BLaER1 (cell line): ENCODE measurements at regions not wholly inside any gene's neighbourhood (a gene's known extent, or its start where the extent isn't known, plus 50 kb on each side); places are given as distances from the start of the nearest gene placed in this dataset.
A peak's percentile ranks its signal among the peaks of the same experiment; 100 is the strongest.

ENCODE experiments used
- H3K27ac ChIP-seq: shearing (Covaris generic); formaldehyde crosslinking; 2 replicates; pipeline ENCODE4 v1.8.1; 2022
- H3K27me3 ChIP-seq: shearing (Covaris generic); formaldehyde crosslinking; 2 replicates; pipeline ENCODE4 v1.8.1; 2022
- H3K36me3 ChIP-seq: shearing (Covaris generic); formaldehyde crosslinking; 2 replicates; pipeline ENCODE4 v1.8.1; 2022
- H3K4me1 ChIP-seq: shearing (Covaris generic); formaldehyde crosslinking; 2 replicates; pipeline ENCODE4 v1.8.1; 2022
- H3K4me2 ChIP-seq: shearing (Covaris generic); formaldehyde crosslinking; 2 replicates; pipeline ENCODE4 v1.8.1; 2022
- H3K4me3 ChIP-seq: shearing (Covaris generic); formaldehyde crosslinking; 2 replicates; pipeline ENCODE4 v1.8.1; 2022
- H3K9ac ChIP-seq: shearing (Covaris generic); formaldehyde crosslinking; 2 replicates; pipeline ENCODE4 v1.8.1; 2022
- H3K9me3 ChIP-seq: shearing (Covaris generic); formaldehyde crosslinking; 2 replicates; pipeline ENCODE4 v1.8.1; 2022
- H4K20me1 ChIP-seq: shearing (Covaris generic); formaldehyde crosslinking; 2 replicates; pipeline ENCODE4 v1.8.1; 2022
- Cebpa-rat ChIP-seq: shearing (Covaris generic); IDR thresholded peaks from 2 replicates; pipeline ENCODE4 v1.8.1; 2022

DNA sequence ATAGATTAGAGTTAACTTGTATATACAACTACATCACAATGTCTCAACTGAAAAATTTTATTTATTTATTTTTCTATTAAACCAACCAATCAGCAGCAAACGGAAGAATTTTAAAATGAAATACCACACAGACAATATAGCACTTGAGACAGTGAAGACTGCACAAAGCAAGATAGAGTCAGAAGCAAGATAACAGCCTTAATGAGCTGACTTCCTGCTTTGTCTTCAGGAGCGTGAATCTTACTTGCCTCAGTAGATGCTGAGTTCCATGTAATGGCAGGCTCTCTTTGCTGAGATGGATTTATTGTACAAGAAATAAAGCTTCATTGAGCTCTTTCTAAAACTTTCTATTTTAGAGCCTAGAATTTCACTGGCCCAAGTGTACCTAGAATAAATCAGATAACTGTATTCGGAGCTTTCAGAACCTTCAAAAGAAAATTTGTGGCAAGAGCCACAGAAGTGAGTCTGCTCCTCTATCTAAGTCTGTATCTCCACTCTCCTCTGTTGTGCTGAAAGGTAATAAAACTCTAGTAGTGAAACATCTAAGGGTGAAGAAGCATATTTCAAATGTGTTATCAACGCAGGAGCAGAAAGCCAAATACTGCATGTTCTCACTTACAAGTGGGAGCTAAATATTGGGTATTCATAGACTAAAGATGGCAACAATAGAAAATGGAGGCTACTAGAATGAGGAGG, 83.3 kb upstream of the ANKRD55 start:
- Histone ChIP-seq H3K27ac (no peak overlapping the region), H3K4me3 (no peak overlapping the region), H3K9ac (no peak overlapping the region), H3K4me1 (peaks cover 67% of the 10 kb centered on the region), H4K20me1 (no peaks in the 10 kb centered on the region), H3K9me3 (no peaks in the 10 kb centered on the region), H3K4me2 (peak overlapping the region; percentile 69), H3K27me3 (no peaks in the 10 kb centered on the region), H3K36me3 (no peaks in the 10 kb centered on the region)
- TF ChIP-seq Cebpa-rat: no peak

DNA sequence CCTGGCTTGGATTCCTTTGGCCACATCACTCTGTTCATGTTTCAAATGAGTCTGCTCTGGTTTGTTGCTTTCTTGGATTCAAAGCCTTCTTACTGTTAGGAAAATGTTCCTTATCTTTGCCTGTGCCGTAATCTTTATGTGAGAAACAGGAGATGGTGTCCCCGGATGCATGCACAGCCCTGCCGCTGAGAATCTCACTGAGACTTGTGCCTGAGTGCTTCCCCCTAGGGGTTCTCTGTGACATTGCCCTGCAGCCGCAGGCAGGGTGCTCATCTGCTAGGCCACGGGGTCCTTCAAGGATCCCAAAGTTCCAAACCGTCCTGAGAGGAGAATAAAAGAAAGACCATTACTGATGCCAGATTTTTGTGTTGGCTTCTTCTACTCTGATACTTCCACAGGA, 81.4 kb upstream of the ANKRD55 start:
- H3K4me2 ChIP-seq: no peak overlapping the region
- H3K4me3 ChIP-seq: no peak overlapping the region
- TF ChIP-seq Cebpa-rat: no peak
- H3K9ac ChIP-seq: no peak overlapping the region
- no peaks in the 10 kb centered on the region for H3K27me3 ChIP-seq
- peaks cover 48% of the 10 kb centered on the region for H3K4me1 ChIP-seq
- H3K9me3 ChIP-seq: peaks cover 8% of the 10 kb centered on the region; the same call in 1 of the 2 replicates
- H4K20me1 ChIP-seq: no peaks in the 10 kb centered on the region
- no peaks in the 10 kb centered on the region for H3K36me3 ChIP-seq
- no peak overlapping the region for H3K27ac ChIP-seq

DNA sequence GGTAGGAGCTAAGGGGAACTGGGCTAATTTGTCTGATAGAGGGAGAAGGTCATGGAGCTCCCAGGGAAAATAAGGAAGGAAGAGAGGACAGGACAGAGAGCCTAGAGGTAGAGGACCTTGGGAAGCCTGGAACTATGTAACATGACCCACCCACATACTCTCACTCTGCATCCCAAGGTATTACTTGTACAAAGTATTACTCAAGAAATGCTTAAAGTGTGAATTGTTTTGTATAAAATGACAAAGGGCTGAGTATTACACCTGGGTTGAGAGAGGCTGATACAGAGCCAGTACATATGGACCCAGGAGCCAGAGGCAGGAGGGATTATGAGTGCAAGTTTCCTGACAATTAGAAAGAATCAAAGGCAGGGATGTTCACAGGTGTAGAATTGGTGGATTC, 80.5 kb upstream of the ANKRD55 start:
- no peak overlapping the region for H3K4me3 ChIP-seq
- no peak overlapping the region for H3K9ac ChIP-seq
- H3K36me3 ChIP-seq: no peaks in the 10 kb centered on the region
- H3K4me2 ChIP-seq: no peak overlapping the region
- peaks cover 17% of the 10 kb centered on the region for H3K9me3 ChIP-seq
- H3K27ac ChIP-seq: no peak overlapping the region
- no peaks in the 10 kb centered on the region for H4K20me1 ChIP-seq
- H3K4me1 ChIP-seq: peaks cover 39% of the 10 kb centered on the region
- no peaks in the 10 kb centered on the region for H3K27me3 ChIP-seq
- TF ChIP-seq Cebpa-rat: no peak

DNA sequence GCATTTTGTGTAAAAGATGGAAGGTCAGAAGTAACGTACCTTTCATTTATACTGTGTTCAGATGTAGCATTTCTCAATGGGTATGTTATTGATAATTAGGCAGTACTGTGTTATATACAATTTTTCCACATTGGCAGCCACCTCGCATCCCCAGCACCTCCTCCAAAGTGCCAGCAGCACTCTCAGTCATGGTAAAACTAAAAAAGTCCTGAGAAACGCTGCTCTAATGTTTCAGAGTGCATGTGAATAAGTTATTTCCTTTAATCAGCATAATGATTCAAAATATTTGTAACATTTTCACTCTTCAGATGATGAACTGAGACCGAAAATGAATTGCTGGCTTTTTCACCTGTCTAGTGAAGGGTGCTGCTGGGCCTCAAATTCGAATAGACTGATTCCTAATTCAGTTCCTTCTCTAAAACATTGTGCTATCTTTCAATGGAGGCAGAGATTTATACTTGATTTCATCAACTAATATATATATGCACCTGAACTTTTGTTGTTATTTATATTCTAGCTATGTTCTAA, 79.9 kb upstream of the ANKRD55 start:
- no peak overlapping the region for H3K4me2 ChIP-seq
- no peak for TF ChIP-seq Cebpa-rat
- H3K4me1 ChIP-seq: peaks cover 33% of the 10 kb centered on the region

DNA sequence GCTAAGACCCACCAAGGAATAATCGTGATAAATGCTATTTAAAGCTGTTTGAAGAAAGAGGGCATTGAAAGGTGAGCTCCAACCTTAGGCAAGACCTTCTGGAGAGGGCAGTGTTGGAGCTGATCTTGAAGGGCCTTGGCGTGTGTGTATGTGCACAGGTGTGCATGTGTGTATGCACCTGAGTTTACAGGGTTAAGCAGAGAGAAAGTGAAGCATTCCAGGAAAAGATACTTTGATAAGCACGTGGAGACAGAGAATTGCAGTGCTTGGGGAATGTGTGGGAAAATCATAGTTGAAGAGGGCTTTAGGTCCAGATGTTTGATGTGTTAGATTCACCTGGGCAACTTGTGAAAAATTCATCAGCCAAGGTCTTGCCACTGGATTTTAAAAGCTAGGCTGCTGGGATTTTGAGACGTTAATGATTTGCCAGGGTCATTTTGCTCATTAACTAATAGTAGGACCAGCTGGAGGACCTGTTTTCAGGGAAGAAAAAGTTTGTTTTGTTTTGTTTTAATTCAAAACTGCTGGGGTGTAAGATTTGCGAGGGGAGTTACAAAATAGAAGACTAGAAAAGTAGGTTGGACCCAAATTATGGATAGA, 78.3 kb upstream of the ANKRD55 start:
- Histone ChIP-seq H3K9me3 (peaks cover 39% of the 10 kb centered on the region), H3K27ac (no peak overlapping the region), H3K4me1 (peaks cover 17% of the 10 kb centered on the region), H3K27me3 (no peaks in the 10 kb centered on the region), H4K20me1 (no peaks in the 10 kb centered on the region), H3K4me3 (no peak overlapping the region), H3K36me3 (no peaks in the 10 kb centered on the region), H3K9ac (no peak overlapping the region), H3K4me2 (no peak overlapping the region)
- TF ChIP-seq Cebpa-rat: no peak

More for the DNA sequence above, 79.9 kb upstream of the ANKRD55 start:
- no peak overlapping the region for H3K4me3 ChIP-seq
- peaks cover 22% of the 10 kb centered on the region for H3K9me3 ChIP-seq
- no peaks in the 10 kb centered on the region for H4K20me1 ChIP-seq
- no peak overlapping the region for H3K9ac ChIP-seq
- H3K27ac ChIP-seq: no peak overlapping the region
- H3K27me3 ChIP-seq: no peaks in the 10 kb centered on the region
- no peaks in the 10 kb centered on the region for H3K36me3 ChIP-seq

DNA sequence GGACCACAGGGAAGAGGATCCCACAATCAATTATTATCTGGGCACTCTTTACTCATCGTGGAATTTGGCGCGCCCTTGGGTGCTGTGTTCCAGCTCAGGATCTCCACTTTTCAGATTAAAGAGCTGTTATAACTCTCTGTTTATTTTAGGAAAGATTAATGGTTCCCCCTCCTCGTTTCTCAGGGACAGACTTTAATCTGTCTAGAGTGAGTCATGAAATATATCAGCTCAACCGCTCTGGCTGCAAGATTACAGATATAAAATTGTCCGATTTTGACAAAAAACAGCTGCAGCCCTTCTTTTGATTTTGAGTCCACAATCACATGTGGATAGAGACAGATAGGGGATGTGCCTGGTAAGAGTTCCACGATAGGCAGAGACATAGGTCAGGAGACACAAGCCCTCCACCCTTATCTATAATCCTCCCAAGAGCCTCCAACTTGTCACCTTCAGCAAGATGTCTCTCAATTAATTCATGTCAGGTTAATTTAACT, 77.6 kb upstream of the ANKRD55 start:
- Histone ChIP-seq H3K4me3 (no peak overlapping the region), H3K4me1 (peaks cover 10% of the 10 kb centered on the region), H3K36me3 (no peaks in the 10 kb centered on the region), H3K27me3 (no peaks in the 10 kb centered on the region), H3K27ac (no peak overlapping the region), H3K9ac (no peak overlapping the region), H3K9me3 (peaks cover 45% of the 10 kb centered on the region), H4K20me1 (no peaks in the 10 kb centered on the region), H3K4me2 (no peak overlapping the region)
- TF ChIP-seq Cebpa-rat: no peak

DNA sequence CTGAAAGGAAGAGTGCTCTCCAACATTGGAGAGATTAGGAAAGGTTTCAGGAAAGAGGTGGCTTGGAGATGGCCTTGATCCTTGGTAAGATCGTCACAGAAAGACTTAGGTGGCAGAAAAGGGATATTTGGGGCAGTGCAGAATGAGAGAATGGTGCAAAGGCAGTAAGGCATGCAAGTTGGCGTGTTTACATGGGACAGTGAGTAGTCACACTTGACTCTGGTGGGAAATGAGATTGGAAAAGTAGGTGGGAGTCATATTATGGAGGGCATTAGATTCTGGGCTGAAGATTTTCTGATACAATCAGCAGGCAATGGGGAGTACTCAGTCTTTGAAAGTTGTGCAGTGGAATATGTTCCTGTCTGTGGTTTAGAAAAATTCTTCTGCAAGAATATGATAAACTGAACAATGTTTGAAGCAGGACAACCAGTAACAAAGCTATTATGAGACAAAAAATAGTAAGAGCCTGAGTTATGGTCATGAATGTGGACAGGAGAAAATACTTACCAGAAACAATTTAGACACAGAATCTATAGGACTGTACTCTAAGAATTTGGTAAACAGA, 76.2 kb upstream of the ANKRD55 start:
- Histone ChIP-seq H3K4me2 (no peak overlapping the region), H3K4me1 (peaks cover 9% of the 10 kb centered on the region), H3K27ac (no peak overlapping the region), H3K36me3 (no peaks in the 10 kb centered on the region), H4K20me1 (no peaks in the 10 kb centered on the region), H3K9me3 (peaks cover 55% of the 10 kb centered on the region), H3K9ac (no peak overlapping the region), H3K27me3 (no peaks in the 10 kb centered on the region), H3K4me3 (no peak overlapping the region)
- no peak for TF ChIP-seq Cebpa-rat

DNA sequence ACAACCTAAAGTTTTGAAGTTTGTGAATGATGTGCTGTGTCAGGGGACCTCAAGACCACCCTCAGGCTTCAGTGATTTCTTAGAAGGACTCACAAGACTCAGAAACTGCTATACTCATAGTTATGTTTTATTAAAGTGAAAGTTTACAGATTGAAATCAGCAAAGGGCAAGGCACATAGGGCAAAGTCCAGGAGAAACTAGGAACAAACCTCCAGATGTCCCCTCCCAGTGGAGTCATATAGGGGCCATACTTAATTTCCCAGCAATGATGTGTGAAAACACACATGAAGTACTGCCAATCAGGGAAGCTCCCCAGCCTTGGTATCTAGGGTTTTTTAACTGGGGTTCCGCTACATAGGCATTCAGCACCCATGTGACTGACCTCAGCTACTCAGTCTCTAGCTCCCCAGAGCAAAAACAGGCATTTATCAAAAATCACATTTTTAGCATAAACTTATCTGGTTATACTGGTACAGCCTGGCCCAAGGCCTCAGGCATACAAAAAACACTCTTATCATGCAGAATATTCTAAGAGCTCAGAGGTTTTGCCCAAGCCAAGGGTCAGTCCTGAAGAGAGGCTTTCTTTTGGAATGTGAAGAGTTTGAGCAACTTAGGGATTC, 74.7 kb upstream of the ANKRD55 start:
- no peak overlapping the region for H3K27ac ChIP-seq
- H3K9ac ChIP-seq: no peak overlapping the region
- peaks cover 9% of the 10 kb centered on the region for H3K4me1 ChIP-seq
- H3K9me3 ChIP-seq: peaks cover 55% of the 10 kb centered on the region
- TF ChIP-seq Cebpa-rat: no peak
- no peak overlapping the region for H3K4me2 ChIP-seq
- H4K20me1 ChIP-seq: no peaks in the 10 kb centered on the region
- H3K27me3 ChIP-seq: no peaks in the 10 kb centered on the region
- H3K36me3 ChIP-seq: no peaks in the 10 kb centered on the region
- no peak overlapping the region for H3K4me3 ChIP-seq

DNA sequence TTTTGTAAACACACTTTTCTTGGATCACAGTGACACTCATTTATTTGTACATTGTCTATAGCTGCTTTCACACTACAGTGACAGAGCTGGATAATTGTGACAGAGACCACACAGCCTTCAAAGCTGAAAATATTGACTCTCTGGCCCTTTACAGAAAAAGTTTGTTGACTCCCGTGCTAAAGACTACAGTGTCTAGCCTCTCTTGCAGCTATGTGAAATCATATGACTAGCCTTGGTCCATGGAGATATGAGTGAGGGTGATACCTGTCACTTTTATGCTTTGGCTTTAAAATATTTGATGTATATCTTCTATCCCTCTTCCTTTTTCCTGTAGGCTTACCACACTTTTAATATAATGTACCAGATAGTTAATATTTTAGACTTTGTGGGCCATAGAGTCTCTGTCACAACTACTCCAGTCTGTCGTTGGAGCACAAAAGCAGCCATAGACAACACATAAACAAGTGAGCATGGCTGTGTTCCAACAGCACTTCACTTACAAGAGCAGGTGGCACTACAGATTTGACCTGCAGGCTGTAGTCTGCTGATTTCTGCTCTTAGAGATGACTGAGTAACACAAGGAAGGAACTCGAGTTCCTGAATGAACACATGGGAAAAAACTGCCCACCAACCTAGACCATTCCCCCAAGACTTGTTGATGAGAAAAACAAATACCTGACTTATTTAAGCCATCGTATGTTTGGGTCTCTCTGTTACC, 73.5 kb upstream of the ANKRD55 start:
- no peaks in the 10 kb centered on the region for H3K4me1 ChIP-seq
- H3K4me3 ChIP-seq: no peak overlapping the region
- no peak overlapping the region for H3K4me2 ChIP-seq
- TF ChIP-seq Cebpa-rat: no peak
- H3K27ac ChIP-seq: no peak overlapping the region
- no peaks in the 10 kb centered on the region for H4K20me1 ChIP-seq
- no peak overlapping the region for H3K9ac ChIP-seq
- no peaks in the 10 kb centered on the region for H3K36me3 ChIP-seq
- H3K9me3 ChIP-seq: peaks cover 55% of the 10 kb centered on the region
- H3K27me3 ChIP-seq: no peaks in the 10 kb centered on the region
